ENCODE measurements at regions not wholly inside any gene's neighbourhood (a gene's known extent, or its start where the extent isn't known, plus 50 kb on each side); places are given as distances from the start of the nearest gene placed in this dataset.

- TF ChIP-seq POLR2A (IDR thresholded peaks at IDR 0.05; ENCODE audit: low read depth, low read length) (no peak), POLR2AphosphoS5 (IDR thresholded peaks at IDR 0.05; ENCODE audit: low read depth, low read length) (no peak)
Observed at GRCh38 chr10:2351566-2351965, 614.2 kb upstream of the ADARB2 start.

Data from GM12892 (cell line).